Mesenchymal stem cell (in vitro differentiated cells and primary cell): ENCODE measurements at regions not wholly inside any gene's neighbourhood (a gene's known extent, or its start where the extent isn't known, plus 50 kb on each side); places are given as distances from the start of the nearest gene placed in this dataset.
A peak's percentile ranks its signal among the peaks of the same experiment; 100 is the strongest.

Experiments used
- DNase-seq: peaks from one replicate; pipeline ENCODE4 v3.0.0-alpha.2; 2013
- H2AFZ ChIP-seq: one replicate; pipeline ENCODE4 v1.6.1; 2013; ENCODE audit warnings: low read depth, mild to moderate bottlenecking, control low read depth, inconsistent platforms, low read length, moderate library complexity
- H2AK5ac ChIP-seq: 2 replicates; pipeline ENCODE4 v1.6.1; 2013; ENCODE audit warnings: low read length, moderate library complexity, mild to moderate bottlenecking, inconsistent platforms; ENCODE audit not compliant: severe bottlenecking
- H2BK120ac ChIP-seq: one replicate; pipeline ENCODE4 v1.6.1; 2013; ENCODE audit warnings: low read depth, mild to moderate bottlenecking, inconsistent platforms, low read length, moderate library complexity
- H2BK12ac ChIP-seq, 2 experiments: one replicate each; pipeline ENCODE4 v1.6.1; 2013; ENCODE audit warnings: inconsistent platforms in 2 of 2, low read length in 2 of 2, mild to moderate bottlenecking in 2 of 2, moderate library complexity in 2 of 2, control low read depth in 1 of 2
- H2BK15ac ChIP-seq: one replicate; pipeline ENCODE4 v1.6.1; 2013; ENCODE audit warnings: mild to moderate bottlenecking, low read depth, inconsistent platforms; ENCODE audit not compliant: poor library complexity, severe bottlenecking
- H2BK5ac ChIP-seq: 2 replicates; pipeline ENCODE4 v1.6.1; 2013; ENCODE audit warnings: low read depth, mild to moderate bottlenecking, low read length, control low read depth, inconsistent platforms; ENCODE audit not compliant: poor library complexity, severe bottlenecking
- H3K14ac ChIP-seq, 2 experiments: one replicate each; pipeline ENCODE4 v1.6.1; 2013; ENCODE audit warnings: inconsistent platforms in 2 of 2, low read length in 2 of 2, control low read depth in 1 of 2, mild to moderate bottlenecking in 1 of 2, moderate library complexity in 1 of 2
- H3K18ac ChIP-seq, 2 experiments: one replicate each; pipeline ENCODE4 v1.6.1; 2013; ENCODE audit warnings: inconsistent platforms in 2 of 2, low read length in 2 of 2, control low read depth in 1 of 2, low read depth in 1 of 2, mild to moderate bottlenecking in 1 of 2
- H3K23ac ChIP-seq, 2 experiments: one replicate each; pipeline ENCODE4 v1.6.1; 2013; ENCODE audit warnings: inconsistent platforms in 2 of 2, low read length in 2 of 2, mild to moderate bottlenecking in 2 of 2, moderate library complexity in 2 of 2, control low read depth in 1 of 2
- H3K27ac ChIP-seq: 2 replicates; pipeline ENCODE4 v1.5.1; 2013; ENCODE audit warnings: mild to moderate bottlenecking, moderate library complexity, low read length, control low read depth, inconsistent platforms; ENCODE audit not compliant: poor library complexity, severe bottlenecking
- H3K27me3 ChIP-seq, 2 experiments: 2 replicates each; pipeline versions ENCODE4 v1.6.1 to v1.7.0; 2013; ENCODE audit warnings: low read length in 2 of 2, mild to moderate bottlenecking in 2 of 2, moderate library complexity in 2 of 2, control low read depth in 1 of 2, inconsistent platforms in 1 of 2; ENCODE audit not compliant: control insufficient read depth in 1 of 2, insufficient read depth in 1 of 2
- H3K36me3 ChIP-seq, 2 experiments: 2 replicates each; pipeline versions ENCODE4 v1.6.1 to v1.7.0; 2013; ENCODE audit warnings: low read length in 2 of 2, control low read depth in 1 of 2, inconsistent platforms in 1 of 2, low read depth in 1 of 2, mild to moderate bottlenecking in 1 of 2; ENCODE audit not compliant: insufficient read depth in 2 of 2, control insufficient read depth in 1 of 2
- H3K4ac ChIP-seq, 2 experiments: one replicate each; pipeline ENCODE4 v1.6.1; 2013; ENCODE audit warnings: inconsistent platforms in 2 of 2, low read length in 2 of 2, mild to moderate bottlenecking in 2 of 2, moderate library complexity in 2 of 2, control low read depth in 1 of 2, low read depth in 1 of 2
- H3K4me1 ChIP-seq: 2 replicates; pipeline ENCODE4 v1.6.1; 2013; ENCODE audit warnings: low read depth, low read length, control low read depth; ENCODE audit not compliant: control insufficient read depth, insufficient read depth
- H3K4me2 ChIP-seq: 2 replicates; pipeline ENCODE4 v1.6.1; 2013; ENCODE audit warnings: low read length, mild to moderate bottlenecking, inconsistent platforms; ENCODE audit not compliant: poor library complexity, severe bottlenecking
- H3K4me3 ChIP-seq, 2 experiments: 2 replicates each; pipeline versions ENCODE4 v1.5.1 to v1.7.0; 2013; ENCODE audit warnings: low read length in 2 of 2, mild to moderate bottlenecking in 2 of 2, control low read depth in 1 of 2, low read depth in 1 of 2; ENCODE audit not compliant: insufficient read depth in 1 of 2
- H3K79me1 ChIP-seq: replicated peaks from 2 replicates; pipeline ENCODE4 v1.6.1; 2013; ENCODE audit warnings: mild to moderate bottlenecking, control low read depth, low read length, inconsistent platforms; ENCODE audit not compliant: poor library complexity, severe bottlenecking
- H3K9ac ChIP-seq: 2 replicates; pipeline ENCODE4 v1.7.0; 2013; ENCODE audit warnings: mild to moderate bottlenecking, low read length, moderate library complexity
- H3K9me3 ChIP-seq: 2 replicates; pipeline ENCODE4 v1.7.0; 2013; ENCODE audit warnings: mild to moderate bottlenecking, low read length; ENCODE audit not compliant: control insufficient read depth
- H4K8ac ChIP-seq: one replicate; pipeline ENCODE4 v1.6.1; 2013; ENCODE audit warnings: inconsistent platforms, mild to moderate bottlenecking, low read length, moderate library complexity
- H4K91ac ChIP-seq: one replicate; pipeline ENCODE4 v1.6.1; 2013; ENCODE audit warnings: mild to moderate bottlenecking, low read length, inconsistent platforms
- WGBS: methylation state at CpG from one replicate; pipeline ENCODE4 v1.1.7; 2013; ENCODE audit warnings: mixed read lengths; 5-methylcytosine and 5-hydroxymethylcytosine counted together

DNA sequence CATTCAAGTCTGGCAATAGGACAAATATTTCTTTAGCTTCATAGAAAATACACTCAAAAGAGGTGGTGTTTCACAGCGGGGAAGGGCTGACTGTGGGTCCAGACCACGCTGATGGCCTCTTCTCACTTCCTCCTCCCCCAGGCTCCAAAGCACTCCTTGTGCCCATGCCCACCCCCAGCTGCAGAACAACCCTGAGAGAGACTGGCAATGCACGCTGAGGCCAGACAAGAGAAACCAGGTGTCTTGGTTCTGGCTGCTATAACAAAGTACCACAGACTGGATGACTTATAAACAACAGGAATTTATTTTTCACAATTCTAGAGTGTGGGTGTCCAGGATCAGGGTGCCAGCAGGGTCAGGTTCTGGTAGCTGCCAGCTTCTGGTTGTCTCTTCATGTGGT lies 386.1 kb downstream of the FBXW7 start:
- no peak overlapping the region for H2BK120ac ChIP-seq
- H3K27ac ChIP-seq, result no peak overlapping the region
- no peaks in the 10 kb centered on the region for H3K4me1 ChIP-seq
- H2AFZ ChIP-seq, result no peak overlapping the region
- H3K27me3 ChIP-seq, result peaks cover 4 to 32% of the 10 kb centered on the region in 2 experiments
- no peak overlapping the region for H3K9ac ChIP-seq
- no peak overlapping the region for H2AK5ac ChIP-seq
- no peak overlapping the region for H3K4me2 ChIP-seq
- H3K18ac ChIP-seq, result no peak overlapping the region
- H4K91ac ChIP-seq, result no peak overlapping the region
- WGBS, result 89% methylated on average over 3 of the region's 3 CpGs
- H3K79me1 ChIP-seq, result no peaks in the 10 kb centered on the region
- H3K4ac ChIP-seq, result no peak overlapping the region
- no peak overlapping the region for H2BK5ac ChIP-seq
- H3K36me3 ChIP-seq, result no peaks in the 10 kb centered on the region
- H3K23ac ChIP-seq, result peak overlapping the region in 1 of 2 experiments; percentile 3
- peaks cover 23% of the 10 kb centered on the region for H3K9me3 ChIP-seq
- no peak overlapping the region for H3K14ac ChIP-seq
- DNase-seq, result no peak
- no peak overlapping the region for H4K8ac ChIP-seq
- H2BK15ac ChIP-seq, result no peak overlapping the region
- H2BK12ac ChIP-seq, result no peak overlapping the region
- H3K4me3 ChIP-seq, result no peak overlapping the region

GRCh38 chr4:152148057-152148456 lies 387.2 kb upstream of the GATB start:
- Histone ChIP-seq H2BK5ac (no peak overlapping the region), H3K9ac (no peak overlapping the region), H3K23ac (no peak overlapping the region), H3K36me3 (no peaks in the 10 kb centered on the region), H2BK120ac (no peak overlapping the region), H4K8ac (no peak overlapping the region), H2AK5ac (no peak overlapping the region), H2BK15ac (no peak overlapping the region), H3K18ac (no peak overlapping the region), H3K14ac (no peak overlapping the region), H3K4me2 (no peak overlapping the region), H3K27ac (no peak overlapping the region), H3K9me3 (peaks cover 23% of the 10 kb centered on the region), H2BK12ac (no peak overlapping the region), H3K4ac (no peak overlapping the region), H3K4me1 (no peaks in the 10 kb centered on the region), H3K27me3 (peaks cover 4 to 24% of the 10 kb centered on the region in 2 experiments), H4K91ac (no peak overlapping the region), H3K4me3 (no peak overlapping the region), H3K79me1 (no peaks in the 10 kb centered on the region), H2AFZ (no peak overlapping the region)
- DNase-seq, result no peak
- WGBS, result 87% methylated on average over 2 of the region's 2 CpGs

GRCh38 chr4:152146244-152146643 lies 385.4 kb upstream of the GATB start:
- no peak overlapping the region for H3K18ac ChIP-seq
- H4K8ac ChIP-seq, result no peak overlapping the region
- WGBS, result 8% methylated on average over 1 of the region's 1 CpG
- no peak overlapping the region for H2AK5ac ChIP-seq
- H2BK12ac ChIP-seq, result no peak overlapping the region
- no peak overlapping the region for H3K23ac ChIP-seq
- H3K79me1 ChIP-seq, result no peaks in the 10 kb centered on the region
- H3K4me1 ChIP-seq, result no peaks in the 10 kb centered on the region
- H3K14ac ChIP-seq, result no peak overlapping the region
- H3K4me2 ChIP-seq, result no peak overlapping the region
- no peaks in the 10 kb centered on the region for H3K36me3 ChIP-seq
- no peak overlapping the region for H2BK120ac ChIP-seq
- peaks cover 0 to 18% of the 10 kb centered on the region in 2 experiments for H3K27me3 ChIP-seq
- H2AFZ ChIP-seq, result no peak overlapping the region
- no peak for DNase-seq
- peak overlapping the region in 1 of 2 experiments; percentile 14 for H3K4me3 ChIP-seq
- no peak overlapping the region for H2BK15ac ChIP-seq
- H3K9ac ChIP-seq, result no peak overlapping the region
- no peak overlapping the region for H4K91ac ChIP-seq
- peaks cover 23% of the 10 kb centered on the region for H3K9me3 ChIP-seq
- no peak overlapping the region for H2BK5ac ChIP-seq
- no peak overlapping the region for H3K4ac ChIP-seq
- no peak overlapping the region for H3K27ac ChIP-seq

GRCh38 chr4:152143806-152144205 lies 383.0 kb upstream of the GATB start:
- Histone ChIP-seq H4K8ac (no peak overlapping the region), H3K4ac (no peak overlapping the region), H2BK12ac (no peak overlapping the region), H3K9me3 (peaks cover 23% of the 10 kb centered on the region), H3K9ac (no peak overlapping the region), H3K27ac (no peak overlapping the region), H3K4me1 (no peaks in the 10 kb centered on the region), H3K4me3 (no peak overlapping the region), H4K91ac (no peak overlapping the region), H2BK5ac (no peak overlapping the region), H3K18ac (no peak overlapping the region), H2AK5ac (no peak overlapping the region), H2BK15ac (no peak overlapping the region), H3K36me3 (no peaks in the 10 kb centered on the region), H2AFZ (no peak overlapping the region), H3K23ac (no peak overlapping the region), H3K14ac (no peak overlapping the region), H2BK120ac (no peak overlapping the region), H3K79me1 (no peaks in the 10 kb centered on the region), H3K27me3 (peaks cover 2 to 7% of the 10 kb centered on the region in 2 experiments), H3K4me2 (no peak overlapping the region)
- no peak for DNase-seq
